NOMO-1 (cell line): ENCODE measurements at regions not wholly inside any gene's neighbourhood (a gene's known extent, or its start where the extent isn't known, plus 50 kb on each side); places are given as distances from the start of the nearest gene placed in this dataset.
"Not testable (repeated sequence)": the region's sequence is repeated elsewhere in the genome, so short reads cannot be mapped to it uniquely, and the experiment has no call there.

Experiments
- DNase-seq, 2 experiments: peaks; one replicate each; lab custom pipeline; 2025; ENCODE audit not compliant: unreplicated experiment in 2 of 2; lab: John Stamatoyannopoulos, UW

DNA sequence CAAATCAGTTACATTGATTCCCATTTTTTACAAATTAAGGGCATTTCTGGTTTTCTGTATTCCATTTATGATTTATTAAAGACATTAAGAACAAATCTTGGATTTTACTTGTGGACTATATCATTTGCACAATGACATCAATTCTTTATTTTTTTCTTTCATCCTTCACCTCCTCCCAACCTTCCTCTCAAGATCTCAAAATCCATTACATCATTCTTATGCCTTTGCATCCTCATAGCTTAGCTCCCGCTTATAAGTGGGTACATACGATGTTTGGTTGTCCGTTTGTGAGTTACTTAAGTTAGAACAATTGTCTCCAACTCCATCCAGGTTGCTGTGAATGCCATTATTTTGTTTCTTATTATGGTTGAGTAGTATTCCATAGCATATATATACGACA is 752.8 kb downstream of the CD109 start:
- no peak for DNase-seq

DNA sequence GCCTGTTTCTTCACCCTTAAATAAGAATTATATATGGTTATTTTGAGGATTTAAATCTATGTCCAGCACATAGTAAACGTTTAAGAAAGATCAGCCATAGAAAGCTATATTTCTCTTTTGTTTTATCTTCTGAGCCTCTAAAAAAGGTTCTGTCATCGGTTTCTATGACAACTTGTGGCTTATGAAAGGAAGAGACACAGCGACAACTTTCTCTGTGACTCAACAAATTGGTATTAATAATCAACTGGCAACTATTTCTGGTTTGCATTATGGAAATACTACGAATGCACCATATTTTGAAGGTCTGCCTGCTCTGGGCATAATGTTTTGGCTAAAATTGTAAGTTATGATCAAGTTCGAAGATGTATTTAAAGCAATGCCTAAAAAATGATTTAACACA is 751.0 kb downstream of the CD109 start:
- DNase-seq: no peak

DNA sequence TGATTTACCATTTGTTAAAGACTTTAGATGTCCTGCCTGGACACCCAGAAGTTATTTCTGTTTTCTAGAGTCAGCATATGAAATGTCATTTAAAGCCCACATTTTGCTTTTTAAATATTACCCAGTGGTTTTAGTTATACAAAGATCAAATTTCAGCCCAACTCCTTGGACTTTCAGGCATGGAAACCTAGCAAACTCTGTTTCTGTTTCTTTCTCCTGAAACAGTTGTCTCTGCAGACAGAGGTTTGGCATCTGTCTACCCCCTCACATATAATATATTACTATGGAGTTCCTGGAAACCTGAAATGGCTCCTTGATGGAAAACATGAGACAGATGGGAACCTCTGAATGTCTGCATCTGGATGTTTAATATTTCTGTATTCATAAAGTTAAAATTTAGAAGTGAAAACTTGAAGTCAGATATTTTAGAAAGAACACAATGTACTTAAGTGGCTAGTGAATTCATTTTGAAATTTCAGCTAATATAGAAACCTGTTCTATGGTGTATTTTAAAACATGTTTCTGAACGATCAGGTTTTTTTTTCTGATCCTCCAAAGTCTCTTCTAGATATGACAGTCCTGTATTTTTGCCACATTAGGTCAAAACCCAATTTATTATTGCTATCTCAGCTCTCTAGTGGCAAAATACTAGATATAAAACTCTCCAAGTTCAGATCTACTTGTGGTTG is 743.3 kb downstream of the CD109 start:
- DNase-seq: no peak

DNA sequence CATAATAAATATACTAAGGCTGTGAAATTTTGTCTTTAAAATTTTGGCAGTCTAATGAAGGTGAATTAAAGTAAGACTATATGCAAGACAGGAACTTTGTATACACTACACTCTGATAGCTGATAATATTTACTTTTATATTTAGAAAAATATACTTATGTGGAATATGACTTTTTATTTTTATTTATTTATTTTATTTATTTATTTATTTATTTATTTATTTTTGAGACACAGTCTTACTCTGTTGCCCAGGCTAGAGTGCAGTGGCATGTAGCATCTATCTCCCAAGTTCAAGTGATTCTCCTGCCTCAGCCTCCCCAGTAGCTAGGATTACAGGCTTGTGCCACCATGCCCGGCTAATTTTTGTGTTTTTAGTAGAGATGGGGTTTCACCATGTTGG is 742.4 kb downstream of the CD109 start:
- not testable (repeated sequence) for DNase-seq

DNA sequence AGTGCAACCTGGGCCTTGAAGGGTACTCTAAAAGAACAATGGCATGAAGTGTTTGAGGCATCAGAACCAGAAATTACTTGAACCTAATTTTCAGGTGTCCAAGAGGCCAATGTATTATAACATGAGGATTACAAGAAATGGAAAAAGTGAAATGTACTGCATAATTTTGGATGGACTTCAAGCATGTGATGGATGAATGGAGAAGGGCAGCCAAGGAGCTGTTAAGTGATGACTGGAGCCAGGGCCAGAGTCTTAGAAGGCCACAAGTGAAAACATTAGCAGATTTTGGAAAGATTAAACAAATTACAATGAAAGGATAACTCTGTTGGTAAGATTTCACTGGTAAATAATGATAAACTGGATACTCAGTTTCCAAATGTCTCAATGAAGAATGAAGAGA is 738.2 kb downstream of the CD109 start:
- DNase-seq: no peak

DNA sequence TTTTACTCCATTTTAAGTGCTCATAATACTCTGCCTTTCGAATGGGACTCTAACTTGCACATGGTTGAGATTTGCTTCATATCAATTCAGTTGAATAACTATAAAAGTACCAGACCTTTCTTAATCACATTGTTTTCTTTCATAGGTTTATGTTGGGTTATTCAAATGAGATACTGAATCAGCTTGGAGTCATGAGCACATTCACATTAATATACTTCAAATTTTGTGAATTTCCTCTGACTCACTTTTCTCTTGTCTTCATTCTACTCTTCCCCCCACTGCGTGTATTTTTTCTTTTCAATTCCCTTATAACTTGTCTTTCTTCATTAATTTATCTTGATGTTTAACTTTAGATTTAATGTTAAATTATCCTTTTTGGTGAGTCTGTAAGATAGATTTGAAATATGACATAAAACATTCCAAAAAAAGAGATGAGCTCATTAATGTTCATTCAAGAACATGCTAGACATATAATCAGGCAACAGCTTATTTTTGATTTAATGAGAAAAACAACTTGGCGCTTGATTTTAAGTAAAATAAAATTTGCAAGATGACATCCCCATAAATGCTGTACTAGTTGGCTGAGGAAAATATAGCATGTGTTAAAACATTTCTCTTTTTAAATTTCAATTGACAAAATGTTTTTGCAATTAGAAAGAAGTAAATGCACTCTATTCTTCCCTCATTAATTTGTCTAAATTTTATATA is 736.0 kb downstream of the CD109 start:
- DNase-seq: no peak

DNA sequence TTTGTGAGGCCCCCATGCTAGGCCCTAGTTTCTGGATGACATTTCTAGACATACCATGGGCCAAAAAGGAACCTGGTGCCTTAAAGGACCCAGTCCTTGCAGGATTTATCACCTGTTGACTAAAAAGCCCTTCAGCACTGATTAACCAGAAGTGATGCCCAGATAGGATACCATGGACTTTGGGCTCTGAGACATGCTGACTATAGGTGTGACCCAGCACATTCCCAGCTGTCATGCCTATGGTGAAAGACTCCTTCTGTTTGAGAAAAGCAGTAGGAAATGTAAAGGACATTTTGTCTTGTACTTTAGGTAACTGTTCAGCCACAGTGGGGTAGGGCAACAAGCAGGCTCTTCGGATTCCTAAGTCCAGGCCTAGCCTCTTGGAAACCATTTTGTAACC is 724.2 kb downstream of the CD109 start:
- no peak for DNase-seq

DNA sequence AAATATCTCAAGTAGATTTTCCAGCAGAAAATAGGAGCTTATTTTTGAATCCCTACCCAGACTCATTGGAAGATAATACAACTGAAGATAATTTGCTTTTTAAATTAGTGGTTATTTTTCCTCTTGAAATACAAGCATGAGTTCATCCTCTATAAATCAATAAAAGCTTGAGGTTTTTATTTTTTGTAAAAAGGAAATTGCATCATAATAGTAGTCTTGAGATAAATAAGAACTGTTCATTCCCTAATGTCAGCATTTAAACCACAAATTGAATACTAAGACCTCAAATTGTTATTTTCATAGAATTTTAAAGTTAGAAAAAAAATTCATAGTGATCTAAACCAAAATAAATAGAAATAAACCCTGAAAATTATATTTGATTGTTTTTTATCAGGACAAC is 719.1 kb downstream of the CD109 start:
- DNase-seq: no peak

DNA sequence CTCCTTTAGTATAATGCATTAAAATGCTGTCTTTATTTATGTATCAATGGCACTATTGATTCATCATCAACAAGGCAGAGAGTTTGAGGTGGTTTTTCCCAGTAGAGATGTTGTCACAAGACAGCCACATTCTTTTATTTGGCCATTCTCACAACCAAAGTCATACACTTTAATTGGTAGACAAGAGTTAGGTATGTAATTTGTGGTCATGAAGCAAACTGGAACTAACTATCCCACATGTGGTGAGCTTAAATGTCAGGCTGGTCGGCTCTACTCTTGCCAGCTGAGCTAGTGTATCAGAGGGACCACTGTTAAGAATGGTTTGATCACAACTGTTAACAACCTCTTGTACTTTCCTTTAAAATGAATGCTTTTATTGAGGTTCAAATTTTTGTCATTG is 714.6 kb downstream of the CD109 start:
- DNase-seq: no peak

DNA sequence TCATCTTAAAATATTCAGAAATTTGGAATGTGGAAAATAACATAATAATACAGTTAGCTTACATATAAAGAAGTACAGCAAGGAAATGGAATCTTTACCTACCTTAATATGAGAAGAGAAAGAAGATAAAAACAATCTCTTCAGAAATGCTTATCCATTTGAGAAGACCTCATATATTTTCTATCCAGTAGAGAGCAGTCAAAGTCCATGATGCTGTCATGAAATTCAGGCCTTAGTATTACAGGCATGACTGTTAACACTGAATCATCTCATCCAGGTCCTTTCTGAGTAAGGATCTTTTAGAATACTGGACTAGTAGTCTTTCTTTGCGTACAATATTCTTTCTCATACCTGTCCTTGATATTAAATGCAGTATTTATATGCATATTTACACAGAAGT is 713.4 kb downstream of the CD109 start:
- DNase-seq: no peak

DNA sequence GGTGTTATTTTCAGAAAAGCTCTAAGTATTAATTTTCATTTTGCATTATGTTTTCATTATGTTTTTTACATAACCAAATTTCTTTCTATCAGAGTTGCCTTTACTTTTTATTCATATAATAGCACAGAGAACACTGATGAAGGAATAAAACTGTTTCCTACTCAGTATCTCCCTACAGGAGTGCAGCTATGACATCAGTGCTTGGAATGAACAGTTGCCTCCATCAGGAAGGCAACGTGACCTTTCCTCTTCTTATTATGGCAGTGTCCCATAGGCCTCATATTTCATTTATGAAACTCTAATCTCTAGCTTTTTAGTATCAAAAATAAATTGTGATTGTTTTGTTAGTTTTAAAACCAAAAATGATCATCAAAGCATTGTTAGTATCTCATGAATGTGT is 712.8 kb downstream of the CD109 start:
- DNase-seq: no peak

DNA sequence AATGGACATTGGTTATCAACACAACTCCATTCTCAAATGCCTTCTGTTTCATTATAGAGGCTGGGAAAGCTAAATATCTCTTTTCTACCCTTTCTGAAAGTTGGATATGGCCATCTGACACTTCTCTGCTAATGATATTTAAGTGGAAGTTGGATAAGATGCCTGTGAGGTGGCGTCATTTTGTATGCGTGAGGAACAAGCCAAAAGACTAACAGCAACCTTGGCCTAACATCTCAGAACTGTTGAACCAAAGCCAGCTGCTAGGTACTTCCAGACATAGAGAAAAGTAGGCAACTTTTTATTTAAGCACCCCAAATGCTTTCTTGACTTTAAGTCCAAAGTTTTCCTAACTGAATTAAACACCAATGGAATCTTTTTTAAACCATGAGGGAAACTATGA is 708.4 kb downstream of the CD109 start:
- DNase-seq: no peak

DNA sequence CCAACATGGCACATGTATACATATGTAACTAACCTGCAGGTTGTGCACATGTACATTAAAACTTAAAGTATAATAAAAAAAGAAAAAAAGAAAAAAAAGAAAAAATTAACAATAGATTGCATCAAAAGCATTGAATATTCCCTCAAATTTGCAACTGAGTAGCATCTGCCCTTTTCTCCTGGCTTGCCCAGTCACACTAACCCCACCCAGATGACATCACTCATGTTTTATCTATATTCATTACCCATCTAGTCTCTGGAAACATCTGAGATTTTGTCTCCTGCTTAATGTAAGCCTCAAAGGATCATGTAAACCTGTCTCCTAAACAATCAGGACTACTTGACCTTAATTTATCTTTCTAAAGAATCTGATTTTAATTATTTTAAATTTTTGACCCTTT is 706.8 kb downstream of the CD109 start:
- no peak for DNase-seq

DNA sequence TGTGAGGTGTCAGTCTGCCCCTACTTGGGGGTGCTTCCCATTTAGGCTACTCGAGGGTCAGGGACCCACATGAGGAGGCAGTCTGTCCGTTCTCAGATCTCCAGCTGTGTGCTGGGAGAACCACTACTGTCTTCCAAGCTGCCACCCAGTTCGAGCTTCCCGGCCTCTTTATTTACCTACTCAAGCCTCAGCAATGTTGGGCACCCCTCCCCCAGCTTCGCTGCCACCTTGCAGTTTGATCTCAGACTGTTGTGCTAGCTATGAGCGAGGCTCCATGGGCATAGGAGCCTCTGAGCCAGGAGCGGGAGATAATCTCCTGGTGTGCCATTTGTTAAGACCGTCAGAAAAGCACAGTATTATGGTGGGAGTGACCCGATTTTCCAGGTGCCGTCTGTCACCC is 682.4 kb downstream of the CD109 start:
- not testable (repeated sequence) for DNase-seq

DNA sequence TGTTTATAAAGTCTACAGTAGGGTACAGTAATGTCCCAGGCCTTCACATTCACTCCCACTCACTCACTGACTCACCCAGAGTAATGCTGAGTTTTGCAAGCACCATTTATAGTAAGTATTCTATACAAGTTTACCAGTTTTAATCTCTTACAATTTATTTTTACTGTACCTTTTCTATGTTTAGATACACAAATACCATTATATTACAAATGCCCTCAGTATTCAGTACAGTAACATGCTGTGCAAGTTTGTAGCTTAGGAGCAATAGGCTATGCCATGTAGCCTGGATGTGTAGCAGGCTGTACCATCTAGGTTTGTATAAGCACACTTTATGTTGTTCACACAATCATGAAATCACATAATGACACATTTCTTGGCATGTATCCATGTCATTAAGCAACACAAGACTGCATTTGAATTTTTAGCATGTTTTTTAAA is 673.6 kb downstream of the CD109 start:
- DNase-seq: no peak

DNA sequence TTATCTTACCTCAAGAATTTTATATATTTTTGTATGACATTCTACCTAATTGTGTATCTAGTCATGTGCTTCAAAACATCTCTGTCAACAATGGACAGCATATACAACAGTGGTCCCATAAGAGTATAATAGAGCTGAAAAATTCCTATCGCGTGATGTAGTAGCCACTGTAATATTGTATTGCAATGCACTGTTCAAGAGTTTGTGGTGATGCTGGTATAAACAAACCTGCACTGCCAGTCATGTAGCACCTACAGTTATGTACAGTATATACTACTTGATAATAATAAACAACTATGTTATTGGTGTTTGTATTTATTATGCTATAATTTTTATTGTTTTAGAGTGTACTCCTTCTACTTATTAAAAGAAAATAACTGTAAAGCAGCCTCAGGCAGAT is 672.7 kb downstream of the CD109 start:
- DNase-seq: no peak

DNA sequence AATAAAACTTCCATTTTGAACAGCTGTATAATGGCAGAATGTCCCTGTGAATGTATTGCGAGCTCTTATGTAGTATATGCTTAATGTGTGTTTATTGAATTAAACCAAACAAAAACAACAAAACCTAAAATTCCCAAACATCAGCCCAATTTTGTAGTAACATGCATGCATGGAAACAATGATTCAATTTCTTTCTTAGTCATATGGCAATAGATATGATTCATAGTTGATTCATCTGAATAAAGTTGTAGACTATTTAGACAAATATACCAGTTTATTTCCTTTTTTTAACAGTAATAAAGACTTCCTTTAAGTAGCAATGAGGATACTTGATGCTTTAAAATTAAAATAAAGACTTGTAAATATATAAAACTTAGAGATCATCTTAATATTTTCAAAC is 670.6 kb downstream of the CD109 start:
- no peak for DNase-seq

DNA sequence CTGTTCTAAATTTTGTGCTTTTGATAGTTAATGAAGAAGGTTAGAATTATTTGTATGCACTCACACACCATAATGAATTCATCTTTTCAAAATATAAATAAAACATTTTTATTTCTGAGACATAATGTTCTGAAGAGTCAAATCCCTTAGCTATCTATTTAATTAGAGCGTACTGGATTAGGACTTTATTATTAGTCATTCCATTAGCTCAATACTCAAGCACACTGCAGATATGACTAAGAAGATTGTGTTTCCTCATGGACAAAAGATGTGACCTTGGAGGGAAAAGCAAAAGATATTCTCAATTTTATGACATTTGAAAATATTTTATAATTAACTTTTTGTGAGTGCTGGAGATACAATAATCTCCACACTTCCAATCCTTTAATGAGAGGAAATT is 666.4 kb downstream of the CD109 start:
- no peak for DNase-seq

DNA sequence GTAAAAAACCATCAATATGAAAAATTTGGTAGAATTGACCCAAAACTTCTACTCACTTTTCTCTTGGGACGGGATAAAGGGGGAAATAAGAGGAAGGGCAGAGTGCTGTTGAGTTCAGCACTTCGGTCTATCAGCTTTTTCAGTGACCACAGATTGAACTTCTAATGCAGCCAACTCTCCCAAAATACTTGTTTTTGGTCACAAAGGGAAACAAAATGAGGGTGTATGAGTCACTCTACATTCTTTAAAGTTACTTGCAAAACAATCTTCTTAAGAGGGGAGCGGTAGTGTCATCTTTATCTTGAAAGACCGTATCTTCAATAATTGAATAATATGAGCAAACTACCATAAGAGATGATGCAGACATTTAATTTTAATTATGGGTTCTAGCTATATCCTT is 661.3 kb downstream of the CD109 start:
- no peak for DNase-seq

DNA sequence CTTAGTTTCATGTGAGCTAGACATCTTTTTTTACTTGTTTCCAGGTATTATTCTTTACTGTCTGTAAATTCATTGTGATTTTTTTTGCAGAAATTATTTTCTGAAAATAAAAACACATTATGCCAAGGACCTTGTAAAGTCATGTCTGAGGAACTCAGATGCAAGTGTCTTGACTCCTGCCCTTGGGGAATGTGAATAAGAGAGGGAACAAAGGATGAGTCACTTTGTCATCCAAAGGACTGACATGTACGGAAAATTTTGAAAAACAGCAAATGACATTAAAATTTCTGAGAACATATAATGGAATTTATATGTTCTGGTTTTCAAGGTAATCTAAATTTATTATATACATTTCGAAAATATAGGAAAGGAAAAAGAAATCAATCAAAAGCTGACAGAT is 660.4 kb downstream of the CD109 start:
- DNase-seq: no peak

DNA sequence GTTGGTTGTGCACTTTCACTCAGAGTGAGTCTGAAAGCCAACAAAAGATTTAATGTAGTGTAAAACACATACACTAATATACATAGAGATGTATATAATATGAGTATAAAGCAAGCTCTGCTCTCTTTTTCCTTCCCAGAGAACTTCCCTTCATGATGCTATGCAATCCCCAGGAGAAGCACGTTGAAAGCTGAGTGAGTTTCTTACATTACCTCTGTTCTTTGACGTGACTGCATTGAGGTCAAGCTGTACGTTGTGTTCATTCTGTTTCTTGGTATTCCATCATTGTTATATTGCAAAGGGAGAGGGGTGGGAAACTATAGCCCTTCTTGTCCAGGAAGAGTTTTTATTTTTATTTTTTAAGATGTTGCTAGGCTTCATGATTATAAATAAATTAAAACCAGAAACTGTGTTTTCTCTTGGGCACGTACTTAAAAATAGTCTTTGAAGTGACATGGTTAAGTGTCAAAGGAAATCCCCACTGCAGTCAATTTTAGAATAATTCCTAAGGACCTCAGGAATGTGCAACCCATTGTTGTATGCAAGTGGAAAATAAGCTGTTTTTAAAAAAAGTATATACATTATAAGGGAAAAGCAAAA is 651.0 kb downstream of the CD109 start:
- DNase-seq: no peak

DNA sequence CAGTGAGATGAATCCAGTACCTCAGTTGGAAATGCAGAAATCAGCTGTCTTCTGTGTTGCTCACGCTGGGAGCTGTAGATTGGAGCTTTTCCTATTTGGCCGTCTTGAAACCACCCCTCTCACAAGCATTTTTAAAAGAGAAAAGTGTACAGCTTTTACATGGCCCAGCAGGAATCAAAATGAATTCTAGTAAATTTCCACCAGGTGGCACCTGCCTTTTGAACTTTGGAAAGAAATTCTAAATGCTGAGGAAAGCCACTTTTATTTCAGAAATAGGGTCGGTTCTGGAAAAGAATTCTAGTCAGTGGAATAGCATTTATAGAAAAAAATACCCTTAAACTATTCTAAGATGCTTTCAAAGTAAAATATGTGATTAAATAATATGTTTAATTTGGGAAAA is 647.8 kb downstream of the CD109 start:
- no peak for DNase-seq
